ENCODE measurements at regions not wholly inside any gene's neighbourhood (a gene's known extent, or its start where the extent isn't known, plus 50 kb on each side); places are given as distances from the start of the nearest gene placed in this dataset.
"Not testable (repeated sequence)": the region's sequence is repeated elsewhere in the genome, so short reads cannot be mapped to it uniquely, and the experiment has no call there.

DNA sequence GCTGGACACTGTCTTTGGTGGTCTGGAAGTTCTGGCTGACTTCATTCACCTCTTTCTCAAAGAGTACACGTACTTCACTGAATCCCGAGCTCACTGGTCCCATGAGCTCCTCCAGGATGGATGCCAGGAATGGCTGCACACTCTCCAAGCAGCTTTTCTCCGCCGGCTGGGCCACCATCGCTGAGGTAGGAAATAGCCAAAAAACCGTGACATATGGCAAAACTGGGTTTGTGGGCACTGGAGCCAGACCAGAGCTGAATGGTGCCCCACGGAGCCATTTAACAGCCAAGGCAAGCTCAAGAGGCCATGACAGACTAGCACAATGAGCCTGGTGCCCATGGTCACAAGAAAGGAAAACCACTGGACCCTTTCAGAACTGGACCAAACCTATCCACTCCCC, 64.0 kb upstream of the EDEM3 start:
- TF ChIP-seq, protein P1, sequence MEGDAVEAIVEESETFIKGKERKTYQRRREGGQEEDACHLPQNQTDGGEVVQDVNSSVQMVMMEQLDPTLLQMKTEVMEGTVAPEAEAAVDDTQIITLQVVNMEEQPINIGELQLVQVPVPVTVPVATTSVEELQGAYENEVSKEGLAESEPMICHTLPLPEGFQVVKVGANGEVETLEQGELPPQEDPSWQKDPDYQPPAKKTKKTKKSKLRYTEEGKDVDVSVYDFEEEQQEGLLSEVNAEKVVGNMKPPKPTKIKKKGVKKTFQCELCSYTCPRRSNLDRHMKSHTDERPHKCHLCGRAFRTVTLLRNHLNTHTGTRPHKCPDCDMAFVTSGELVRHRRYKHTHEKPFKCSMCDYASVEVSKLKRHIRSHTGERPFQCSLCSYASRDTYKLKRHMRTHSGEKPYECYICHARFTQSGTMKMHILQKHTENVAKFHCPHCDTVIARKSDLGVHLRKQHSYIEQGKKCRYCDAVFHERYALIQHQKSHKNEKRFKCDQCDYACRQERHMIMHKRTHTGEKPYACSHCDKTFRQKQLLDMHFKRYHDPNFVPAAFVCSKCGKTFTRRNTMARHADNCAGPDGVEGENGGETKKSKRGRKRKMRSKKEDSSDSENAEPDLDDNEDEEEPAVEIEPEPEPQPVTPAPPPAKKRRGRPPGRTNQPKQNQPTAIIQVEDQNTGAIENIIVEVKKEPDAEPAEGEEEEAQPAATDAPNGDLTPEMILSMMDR (IDR thresholded peaks at IDR 0.05): no peak
- no peak for TF ChIP-seq POLR2A (IDR thresholded peaks at IDR 0.05)
- H3K4me3 ChIP-seq (ENCODE audit: low read depth, poor library complexity, severe bottlenecking): no peak overlapping the region
- DNase-seq (ENCODE audit: low spot score in 2 of 2): no peak
- intact Hi-C loops (cut with DNase I; ENCODE audit: low total_unique reads): loop anchor here (5.0 kb wide), 1 partner anchor 159 kb away; no protein-coding TSS in a partner anchor
- 99% methylated on average over 7 of the region's 7 CpGs for WGBS, 2 donors

DNA sequence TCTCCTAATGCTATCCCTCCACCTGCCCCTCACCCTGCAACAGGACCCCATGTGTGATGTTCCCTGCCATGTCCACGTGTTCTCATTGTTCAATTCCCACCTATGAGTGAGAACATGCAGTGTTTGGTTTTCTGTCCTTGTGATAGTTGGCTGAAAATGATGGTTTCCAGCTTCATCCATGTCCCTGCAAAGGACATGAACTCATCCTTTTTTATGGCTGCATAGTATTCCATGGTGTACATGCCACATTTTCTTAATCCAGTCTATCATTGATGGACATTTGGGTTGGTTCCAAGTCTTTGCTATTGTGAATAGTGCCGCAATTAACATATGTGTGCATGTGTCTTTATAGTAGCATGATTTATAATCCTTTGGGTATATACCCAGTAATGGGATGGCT, 62.3 kb upstream of the EDEM3 start:
- not testable (repeated sequence) for DNase-seq (ENCODE audit: low spot score in 2 of 2); H3K4me3 ChIP-seq (ENCODE audit: low read depth, poor library complexity, severe bottlenecking)
- 64 to 69% methylated on average over 2 of the region's 2 CpGs for WGBS, 2 donors
- intact Hi-C loops (cut with DNase I; ENCODE audit: low total_unique reads): loop anchor here (5.0 kb wide), 1 partner anchor 160 kb away; no protein-coding TSS in a partner anchor

DNA sequence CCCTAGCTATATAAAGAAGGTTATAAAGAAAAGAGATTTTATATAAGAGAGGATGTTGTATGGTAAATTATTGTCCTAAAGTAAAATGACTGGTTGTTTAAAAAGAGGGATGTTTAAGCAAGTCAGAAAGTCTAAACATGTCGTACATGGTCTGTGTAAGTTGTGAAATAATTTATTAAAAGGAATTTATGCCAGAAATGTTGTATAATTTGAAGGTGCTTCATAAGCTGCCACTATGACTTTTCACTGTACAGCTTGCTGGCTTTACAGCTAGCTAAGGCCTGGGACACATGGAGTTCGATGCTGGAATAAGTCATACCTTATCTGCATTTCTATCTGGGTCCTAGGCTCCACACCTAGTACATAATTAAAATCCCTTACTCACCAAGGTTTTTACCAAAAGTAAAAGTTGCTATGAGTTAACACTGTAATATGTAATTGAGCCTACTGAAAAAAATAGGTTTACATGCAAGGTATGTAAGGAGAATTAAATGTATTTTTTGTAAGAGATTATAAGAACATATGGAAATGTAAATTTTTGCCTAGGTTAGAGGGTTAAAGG, 59.0 kb upstream of the EDEM3 start:
- 62 to 71% methylated on average over 2 of the region's 2 CpGs for WGBS, 2 donors
- intact Hi-C loops (cut with DNase I; ENCODE audit: low total_unique reads): no loop called here
- no peak for DNase-seq (ENCODE audit: low spot score in 2 of 2)
- TF ChIP-seq, protein P1 (IDR thresholded peaks at IDR 0.05): no peak
- no peak for TF ChIP-seq POLR2A (IDR thresholded peaks at IDR 0.05)
- H3K4me3 ChIP-seq (ENCODE audit: low read depth, poor library complexity, severe bottlenecking): no peak overlapping the region

DNA sequence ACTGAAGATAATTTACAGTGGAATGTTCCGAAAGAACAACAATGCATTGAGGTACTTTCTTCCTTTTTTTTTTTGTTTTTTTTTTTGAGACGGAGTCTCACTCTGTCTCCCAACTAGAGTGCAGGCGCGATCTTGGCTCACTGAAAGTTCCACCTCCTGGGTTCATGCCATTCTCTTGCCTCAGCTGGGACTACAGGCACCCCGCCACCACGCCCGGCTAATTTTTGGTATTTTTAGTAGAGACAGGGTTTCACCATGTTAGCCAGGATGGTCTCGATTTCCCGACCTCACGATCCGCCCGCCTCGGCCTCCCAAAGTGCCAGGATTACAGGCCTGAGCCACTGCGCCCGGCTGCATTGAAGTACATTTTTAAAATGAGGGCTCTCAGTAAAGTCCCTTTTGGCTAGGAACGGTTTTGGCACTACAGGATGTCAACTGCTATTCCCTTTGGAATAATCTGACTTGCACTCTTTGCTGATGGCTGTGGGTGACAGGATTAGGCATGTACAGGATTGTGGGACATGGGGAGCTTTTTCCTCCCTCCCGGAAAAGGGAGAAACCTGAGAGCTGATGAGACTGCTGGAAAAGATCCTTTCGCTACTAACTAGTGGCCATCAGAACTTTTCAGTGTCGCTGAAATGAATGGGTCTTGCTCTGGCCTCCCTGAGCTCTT, 56.9 kb upstream of the EDEM3 start:
- no peak for DNase-seq (ENCODE audit: low spot score in 2 of 2)
- TF ChIP-seq POLR2A (IDR thresholded peaks at IDR 0.05): no peak
- TF ChIP-seq, protein P1 (IDR thresholded peaks at IDR 0.05): no peak
- 74 to 79% methylated on average over 19 of the region's 19 CpGs for WGBS, 2 donors
- intact Hi-C loops (cut with DNase I; ENCODE audit: low total_unique reads): no loop called here
- H3K4me3 ChIP-seq (ENCODE audit: low read depth, poor library complexity, severe bottlenecking): no peak overlapping the region

DNA sequence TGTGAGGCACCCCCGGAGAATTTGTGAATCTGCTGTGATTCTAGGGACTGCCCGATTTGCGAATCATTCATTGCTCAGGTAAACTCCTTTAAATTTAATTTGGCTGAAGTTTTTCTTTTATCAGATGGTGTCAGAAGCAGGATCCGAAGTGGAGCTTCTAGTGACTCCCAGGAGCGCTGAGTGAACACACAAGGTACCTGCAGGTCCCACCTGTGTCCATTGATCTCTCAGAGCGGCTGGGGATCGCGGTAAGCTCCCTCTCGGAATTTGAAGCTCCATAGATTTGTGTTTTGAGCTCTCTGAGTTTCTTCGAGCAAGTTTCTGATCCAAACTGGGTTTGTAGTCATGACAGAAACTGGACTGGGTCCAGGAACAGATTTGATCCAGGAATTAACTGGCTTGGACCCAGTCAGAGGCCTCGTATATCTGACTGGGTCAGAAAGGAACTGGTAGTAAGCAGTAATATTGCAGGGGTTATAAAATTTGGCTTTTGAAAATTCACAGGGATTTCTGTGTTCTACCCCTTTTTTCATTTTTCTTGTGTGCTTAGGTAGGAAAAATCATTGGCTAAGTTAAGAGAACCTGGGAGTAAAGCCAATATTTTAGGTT, 56.2 kb upstream of the EDEM3 start:
- no peak for DNase-seq (ENCODE audit: low spot score in 2 of 2)

DNA sequence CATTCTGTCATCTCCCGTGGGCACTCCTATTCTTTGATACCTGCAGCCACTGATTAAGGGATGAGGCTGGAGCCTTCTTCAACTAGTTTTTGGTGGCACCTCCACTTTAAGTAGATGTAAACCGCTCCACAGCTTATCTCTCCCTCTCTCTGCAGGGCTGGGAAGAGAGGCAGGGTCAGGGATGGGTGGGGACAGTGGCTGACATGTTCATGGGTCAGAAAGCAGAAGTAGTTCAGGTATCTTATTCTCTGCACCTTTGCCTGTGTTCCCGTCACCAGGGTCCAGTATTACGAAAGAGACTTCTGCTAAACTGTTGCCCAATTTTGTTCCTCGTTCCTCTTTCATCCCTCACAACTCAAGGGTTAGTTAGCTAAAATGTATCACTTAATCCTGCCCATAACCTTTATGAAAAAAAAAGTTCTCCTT, 51.7 kb upstream of the EDEM3 start:
- H3K4me3 ChIP-seq (ENCODE audit: low read depth, poor library complexity, severe bottlenecking): no peak overlapping the region
- WGBS, 2 donors: 78 to 80% methylated on average over 5 of the region's 5 CpGs
- intact Hi-C loops (cut with DNase I; ENCODE audit: low total_unique reads): loop anchor here (10.0 kb wide), 1 partner anchor 368 kb away; no protein-coding TSS in a partner anchor
- no peak for DNase-seq (ENCODE audit: low spot score in 2 of 2)
- no peak for TF ChIP-seq POLR2A (IDR thresholded peaks at IDR 0.05)
- TF ChIP-seq, protein P1 (IDR thresholded peaks at IDR 0.05): no peak

More for the DNA sequence above, 56.2 kb upstream of the EDEM3 start:
- intact Hi-C loops (cut with DNase I; ENCODE audit: low total_unique reads): no loop called here
- H3K4me3 ChIP-seq (ENCODE audit: low read depth, poor library complexity, severe bottlenecking): no peak overlapping the region
- no peak for TF ChIP-seq POLR2A (IDR thresholded peaks at IDR 0.05)
- TF ChIP-seq, protein P1 (IDR thresholded peaks at IDR 0.05): no peak
- WGBS, 2 donors: 58 to 67% methylated on average over 11 of the region's 11 CpGs

Measured in lower leg skin (tissue), 4 donors.